ENCODE measurements at regions not wholly inside any gene's neighbourhood (a gene's known extent, or its start where the extent isn't known, plus 50 kb on each side); places are given as distances from the start of the nearest gene placed in this dataset.
"Not testable (repeated sequence)": the region's sequence is repeated elsewhere in the genome, so short reads cannot be mapped to it uniquely, and the experiment has no call there.

DNA sequence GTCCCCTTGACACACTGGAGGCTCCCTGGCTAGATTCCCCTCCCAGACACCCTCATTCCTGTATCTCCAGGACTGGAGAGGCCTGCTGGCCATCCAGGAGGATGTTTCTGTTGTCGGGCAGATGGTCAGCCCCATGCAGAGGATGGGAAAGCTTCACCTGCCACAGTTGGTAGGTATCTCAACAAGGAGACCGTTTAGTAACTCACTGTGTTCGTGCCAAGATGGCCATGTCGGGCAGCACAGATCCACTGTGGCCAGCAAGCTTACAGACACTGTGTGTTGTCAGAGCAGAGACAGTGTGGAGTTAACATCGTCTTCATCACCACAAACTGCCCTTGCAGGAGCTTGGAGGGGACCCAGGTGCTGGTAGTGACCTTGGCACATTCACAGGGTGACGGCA is 390.9 kb downstream of the SEC14L1 start:
- no peaks in the 10 kb centered on the region for H4K20me1 ChIP-seq (ENCODE audit: control insufficient read depth, extremely low read depth, insufficient read depth, low read length)
- H2AFZ ChIP-seq (ENCODE audit: low read length) = no peak overlapping the region
- no peaks in the 10 kb centered on the region for H3K79me2 ChIP-seq (ENCODE audit: control insufficient read depth, insufficient read depth, low read length)
- no peak overlapping the region for H3K9ac ChIP-seq (ENCODE audit: insufficient read depth, low read length)
- no peak overlapping the region for H3K27ac ChIP-seq (ENCODE audit: insufficient read depth, low read length)
- no peak for DNase-seq (ENCODE audit: low read depth in 2 of 2)
- H3K9me3 ChIP-seq (ENCODE audit: control insufficient read depth, insufficient read depth, low read depth, low read length) = no peaks in the 10 kb centered on the region
- no peak for TF ChIP-seq EZH2 (IDR thresholded peaks at IDR 0.05; ENCODE audit: low read length, missing control alignments)
- TF ChIP-seq, protein P1, sequence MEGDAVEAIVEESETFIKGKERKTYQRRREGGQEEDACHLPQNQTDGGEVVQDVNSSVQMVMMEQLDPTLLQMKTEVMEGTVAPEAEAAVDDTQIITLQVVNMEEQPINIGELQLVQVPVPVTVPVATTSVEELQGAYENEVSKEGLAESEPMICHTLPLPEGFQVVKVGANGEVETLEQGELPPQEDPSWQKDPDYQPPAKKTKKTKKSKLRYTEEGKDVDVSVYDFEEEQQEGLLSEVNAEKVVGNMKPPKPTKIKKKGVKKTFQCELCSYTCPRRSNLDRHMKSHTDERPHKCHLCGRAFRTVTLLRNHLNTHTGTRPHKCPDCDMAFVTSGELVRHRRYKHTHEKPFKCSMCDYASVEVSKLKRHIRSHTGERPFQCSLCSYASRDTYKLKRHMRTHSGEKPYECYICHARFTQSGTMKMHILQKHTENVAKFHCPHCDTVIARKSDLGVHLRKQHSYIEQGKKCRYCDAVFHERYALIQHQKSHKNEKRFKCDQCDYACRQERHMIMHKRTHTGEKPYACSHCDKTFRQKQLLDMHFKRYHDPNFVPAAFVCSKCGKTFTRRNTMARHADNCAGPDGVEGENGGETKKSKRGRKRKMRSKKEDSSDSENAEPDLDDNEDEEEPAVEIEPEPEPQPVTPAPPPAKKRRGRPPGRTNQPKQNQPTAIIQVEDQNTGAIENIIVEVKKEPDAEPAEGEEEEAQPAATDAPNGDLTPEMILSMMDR (conservative IDR thresholded peaks at IDR 0.05 in 1 of 2, IDR thresholded peaks at IDR 0.05 in 1 of 2; ENCODE audit: low read depth in 1 of 2, low read length in 2 of 2) = no peak
- no peaks in the 10 kb centered on the region for H3K36me3 ChIP-seq (ENCODE audit: control insufficient read depth, insufficient read depth, low read length)
- no peak overlapping the region for H3K4me3 ChIP-seq (replicated peaks in 1 of 4; ENCODE audit: control extremely low read depth in 1 of 4, insufficient read depth in 1 of 4, low read depth in 3 of 4, low read length in 4 of 4)
- H3K4me1 ChIP-seq (ENCODE audit: control insufficient read depth, extremely low read depth, insufficient read depth, low read length) = no peaks in the 10 kb centered on the region
- H3K27me3 ChIP-seq (ENCODE audit: control insufficient read depth, insufficient read depth, low read length) = peaks cover 9% of the 10 kb centered on the region
- no peak overlapping the region for H3K4me2 ChIP-seq (ENCODE audit: extremely low read depth, insufficient read depth, low read length)

DNA sequence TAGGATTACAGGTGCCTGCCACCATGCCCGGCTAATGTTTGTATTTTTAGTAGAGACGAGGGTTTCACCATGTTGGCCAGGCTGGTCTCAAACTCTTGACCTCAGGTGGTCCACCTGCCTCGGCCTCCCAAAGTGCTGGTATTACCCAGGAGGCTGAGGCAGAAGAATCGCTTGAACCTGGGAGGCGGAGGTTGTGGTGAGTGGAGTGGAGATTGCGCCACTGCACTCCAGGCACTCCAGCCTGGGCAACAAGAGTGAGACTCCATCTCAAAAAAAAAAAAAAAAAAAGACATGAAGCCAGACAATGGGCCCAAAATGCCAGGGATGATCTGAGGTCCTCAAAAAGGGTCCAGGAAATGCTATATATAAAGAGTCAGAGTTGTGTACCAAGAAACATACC is 392.9 kb downstream of the SEC14L1 start:
- not testable (repeated sequence) for H3K4me3 ChIP-seq (replicated peaks in 1 of 4; ENCODE audit: control extremely low read depth in 1 of 4, insufficient read depth in 1 of 4, low read depth in 3 of 4, low read length in 4 of 4); DNase-seq (ENCODE audit: low read depth in 2 of 2); H3K79me2 ChIP-seq (ENCODE audit: control insufficient read depth, insufficient read depth, low read length); H3K9ac ChIP-seq (ENCODE audit: insufficient read depth, low read length); H3K36me3 ChIP-seq (ENCODE audit: control insufficient read depth, insufficient read depth, low read length); H2AFZ ChIP-seq (ENCODE audit: low read length); H3K9me3 ChIP-seq (ENCODE audit: control insufficient read depth, insufficient read depth, low read depth, low read length); H3K27ac ChIP-seq (ENCODE audit: insufficient read depth, low read length); H3K27me3 ChIP-seq (ENCODE audit: control insufficient read depth, insufficient read depth, low read length); H4K20me1 ChIP-seq (ENCODE audit: control insufficient read depth, extremely low read depth, insufficient read depth, low read length); H3K4me2 ChIP-seq (ENCODE audit: extremely low read depth, insufficient read depth, low read length); H3K4me1 ChIP-seq (ENCODE audit: control insufficient read depth, extremely low read depth, insufficient read depth, low read length)

DNA sequence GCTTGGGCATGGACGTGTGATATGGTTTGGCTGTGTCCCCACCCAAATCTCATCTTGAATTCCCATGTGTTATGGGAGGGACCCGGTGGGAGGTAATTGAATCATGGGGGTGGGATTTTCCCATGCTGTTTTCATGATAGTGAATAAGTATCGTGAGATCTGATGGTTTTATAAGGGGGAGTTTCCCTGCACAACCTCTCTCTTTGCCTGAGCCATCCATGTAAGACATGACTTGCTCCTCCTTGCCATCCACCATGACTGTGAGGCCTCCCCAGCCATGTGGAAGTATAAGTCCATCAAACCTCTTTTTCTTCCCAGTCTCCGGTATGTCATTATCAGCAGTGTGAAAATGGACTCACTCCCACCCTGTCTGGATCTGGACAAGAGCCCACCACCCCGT is 393.4 kb downstream of the SEC14L1 start:
- no peaks in the 10 kb centered on the region for H3K36me3 ChIP-seq (ENCODE audit: control insufficient read depth, insufficient read depth, low read length)
- H3K9me3 ChIP-seq (ENCODE audit: control insufficient read depth, insufficient read depth, low read depth, low read length) = no peaks in the 10 kb centered on the region
- H3K9ac ChIP-seq (ENCODE audit: insufficient read depth, low read length) = no peak overlapping the region
- no peak overlapping the region for H3K4me3 ChIP-seq (replicated peaks in 1 of 4; ENCODE audit: control extremely low read depth in 1 of 4, insufficient read depth in 1 of 4, low read depth in 3 of 4, low read length in 4 of 4)
- no peak overlapping the region for H2AFZ ChIP-seq (ENCODE audit: low read length)
- TF ChIP-seq, protein P1 (conservative IDR thresholded peaks at IDR 0.05 in 1 of 2, IDR thresholded peaks at IDR 0.05 in 1 of 2; ENCODE audit: low read depth in 1 of 2, low read length in 2 of 2) = no peak
- TF ChIP-seq EZH2 (IDR thresholded peaks at IDR 0.05; ENCODE audit: low read length, missing control alignments) = no peak
- H4K20me1 ChIP-seq (ENCODE audit: control insufficient read depth, extremely low read depth, insufficient read depth, low read length) = no peaks in the 10 kb centered on the region
- no peaks in the 10 kb centered on the region for H3K79me2 ChIP-seq (ENCODE audit: control insufficient read depth, insufficient read depth, low read length)
- H3K27ac ChIP-seq (ENCODE audit: insufficient read depth, low read length) = no peak overlapping the region
- H3K27me3 ChIP-seq (ENCODE audit: control insufficient read depth, insufficient read depth, low read length) = peaks cover 1% of the 10 kb centered on the region
- H3K4me2 ChIP-seq (ENCODE audit: extremely low read depth, insufficient read depth, low read length) = no peak overlapping the region
- H3K4me1 ChIP-seq (ENCODE audit: control insufficient read depth, extremely low read depth, insufficient read depth, low read length) = no peaks in the 10 kb centered on the region
- DNase-seq (ENCODE audit: low read depth in 2 of 2) = no peak

DNA sequence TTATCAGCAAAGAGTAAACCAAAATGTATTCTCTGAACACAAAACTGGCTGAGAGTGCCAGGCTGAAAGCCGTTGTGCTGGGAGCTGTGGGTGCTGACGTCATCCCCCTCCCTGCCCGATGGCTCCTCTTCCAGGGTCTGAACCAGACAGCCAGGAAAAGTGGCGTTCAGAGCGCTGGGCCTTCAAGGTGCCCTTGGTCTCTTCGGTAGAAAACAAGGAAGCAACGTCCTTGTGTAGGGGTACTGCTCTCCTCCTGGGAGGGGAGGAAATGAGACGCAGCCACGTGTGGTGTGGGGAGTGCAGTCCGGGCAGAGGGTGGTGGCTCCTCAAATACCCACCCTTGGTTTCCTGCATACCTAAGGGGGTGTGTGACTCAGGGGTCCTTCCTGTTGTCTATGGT is 394.7 kb downstream of the SEC14L1 start:
- no peak overlapping the region for H2AFZ ChIP-seq (ENCODE audit: low read length)
- H4K20me1 ChIP-seq (ENCODE audit: control insufficient read depth, extremely low read depth, insufficient read depth, low read length) = no peaks in the 10 kb centered on the region
- no peaks in the 10 kb centered on the region for H3K36me3 ChIP-seq (ENCODE audit: control insufficient read depth, insufficient read depth, low read length)
- no peaks in the 10 kb centered on the region for H3K27me3 ChIP-seq (ENCODE audit: control insufficient read depth, insufficient read depth, low read length)
- H3K4me3 ChIP-seq (replicated peaks in 1 of 4; ENCODE audit: control extremely low read depth in 1 of 4, insufficient read depth in 1 of 4, low read depth in 3 of 4, low read length in 4 of 4) = no peak overlapping the region
- no peak overlapping the region for H3K4me2 ChIP-seq (ENCODE audit: extremely low read depth, insufficient read depth, low read length)
- H3K4me1 ChIP-seq (ENCODE audit: control insufficient read depth, extremely low read depth, insufficient read depth, low read length) = no peaks in the 10 kb centered on the region
- H3K79me2 ChIP-seq (ENCODE audit: control insufficient read depth, insufficient read depth, low read length) = no peaks in the 10 kb centered on the region
- TF ChIP-seq EZH2 (IDR thresholded peaks at IDR 0.05; ENCODE audit: low read length, missing control alignments) = no peak
- TF ChIP-seq, protein P1 (conservative IDR thresholded peaks at IDR 0.05 in 1 of 2, IDR thresholded peaks at IDR 0.05 in 1 of 2; ENCODE audit: low read depth in 1 of 2, low read length in 2 of 2) = no peak
- DNase-seq (ENCODE audit: low read depth in 2 of 2) = no peak
- no peak overlapping the region for H3K27ac ChIP-seq (ENCODE audit: insufficient read depth, low read length)
- no peak overlapping the region for H3K9ac ChIP-seq (ENCODE audit: insufficient read depth, low read length)
- H3K9me3 ChIP-seq (ENCODE audit: control insufficient read depth, insufficient read depth, low read depth, low read length) = no peaks in the 10 kb centered on the region
